K562 (cell line): ENCODE measurements at regions not wholly inside any gene's neighbourhood (a gene's known extent, or its start where the extent isn't known, plus 50 kb on each side); places are given as distances from the start of the nearest gene placed in this dataset.

ENCODE experiments used
- C11orf30 ChIP-seq: fragments of 450-650 bp; IDR thresholded peaks from 2 replicates; pipeline ENCODE4 v1.6.1; 2016; ENCODE audit warnings: low read depth, mild to moderate bottlenecking
- DPF2 ChIP-seq: fragments of 450-650 bp; IDR thresholded peaks from 2 replicates; pipeline ENCODE4 v1.6.1; 2016
- ESRRB ChIP-seq: fragments of 250-450 bp; sonication (Bioruptor Pico); IDR thresholded peaks from 2 replicates; pipeline ENCODE4 v1.5.0; 2020; ENCODE audit warnings: mild to moderate bottlenecking, moderate library complexity, borderline replicate concordance
- HDAC1 ChIP-seq, 2 experiments: fragments of 450-650 bp; IDR thresholded peaks; 2 replicates each; pipeline ENCODE4 v1.6.1; 2016 to 2017; ENCODE audit warnings: inconsistent platforms in 1 of 2, mild to moderate bottlenecking in 1 of 2, moderate library complexity in 1 of 2
- LARP7 ChIP-seq: fragments of 450-650 bp; IDR thresholded peaks from 2 replicates; pipeline ENCODE4 v1.6.1; 2016
- MAFF ChIP-seq: IDR thresholded peaks from 2 replicates; pipeline ENCODE4 v1.6.1; 2012; ENCODE audit warnings: low read length, improper control_type of control experiment
- MTA2 ChIP-seq: fragments of 450-650 bp; IDR thresholded peaks from 2 replicates; pipeline ENCODE4 v1.6.1; 2016; ENCODE audit warnings: low read depth
- NR2F6 ChIP-seq: fragments of 450-650 bp; formaldehyde crosslinking; IDR thresholded peaks from 2 replicates; pipeline ENCODE4 v1.4.0; 2020; ENCODE audit warnings: mild to moderate bottlenecking
- SIX5 ChIP-seq, 2 experiments: IDR thresholded peaks; 2 replicates each; pipeline ENCODE4 v1.6.1; 2011; ENCODE audit warnings: low read length in 2 of 2, borderline replicate concordance in 1 of 2, low read depth in 1 of 2, mild to moderate bottlenecking in 1 of 2, moderate library complexity in 1 of 2; ENCODE audit not compliant: insufficient read depth in 1 of 2
- SRSF1 ChIP-seq: fragments of 200-400 bp; formaldehyde crosslinking; IDR thresholded peaks from 2 replicates; pipeline ENCODE4 v1.6.1; 2017; ENCODE audit warnings: mild to moderate bottlenecking, low read depth, low read length, moderate library complexity
- TGIF2 ChIP-seq: sonication (generic); formaldehyde crosslinking; IDR thresholded peaks from 2 replicates; pipeline ENCODE4 v1.8.1; 2022; ENCODE audit warnings: mild to moderate bottlenecking, missing genetic modification reagents, moderate library complexity
- ZNF318 ChIP-seq, 2 experiments: fragments of 450-650 bp; IDR thresholded peaks; 2 replicates each; pipeline ENCODE4 v1.6.1; 2016; ENCODE audit warnings: mild to moderate bottlenecking in 2 of 2, borderline replicate concordance in 1 of 2, low read depth in 1 of 2, moderate library complexity in 1 of 2
- ZNF695 ChIP-seq: fragments of 450-650 bp; formaldehyde crosslinking; IDR thresholded peaks from 2 replicates; pipeline ENCODE4 v1.4.0; 2020; ENCODE audit warnings: mild to moderate bottlenecking, moderate library complexity
- ZSCAN32 ChIP-seq: fragments of 450-650 bp; formaldehyde crosslinking; IDR thresholded peaks from 2 replicates; pipeline ENCODE4 v1.4.0; 2020; ENCODE audit warnings: mild to moderate bottlenecking, moderate library complexity
- TF ChIP-seq, protein P1 (sequence below): fragments of 450-650 bp; IDR thresholded peaks from 2 replicates; pipeline ENCODE4 v1.7.1; 2018; ENCODE audit warnings: mild to moderate bottlenecking, low read depth; ENCODE audit not compliant: partially characterized antibody
- TF ChIP-seq, protein P2 (sequence below): fragments of 250-450 bp; sonication (Bioruptor Pico); IDR thresholded peaks from 2 replicates; pipeline ENCODE4 v1.8.0; 2022; ENCODE audit warnings: moderate library complexity, mild to moderate bottlenecking, inconsistent platforms
- TF ChIP-seq, protein P3 (sequence below): fragments of 250-450 bp; sonication (Bioruptor Pico); IDR thresholded peaks from 2 replicates; pipeline ENCODE4 v1.9.0; 2021; ENCODE audit warnings: mild to moderate bottlenecking

DNA sequence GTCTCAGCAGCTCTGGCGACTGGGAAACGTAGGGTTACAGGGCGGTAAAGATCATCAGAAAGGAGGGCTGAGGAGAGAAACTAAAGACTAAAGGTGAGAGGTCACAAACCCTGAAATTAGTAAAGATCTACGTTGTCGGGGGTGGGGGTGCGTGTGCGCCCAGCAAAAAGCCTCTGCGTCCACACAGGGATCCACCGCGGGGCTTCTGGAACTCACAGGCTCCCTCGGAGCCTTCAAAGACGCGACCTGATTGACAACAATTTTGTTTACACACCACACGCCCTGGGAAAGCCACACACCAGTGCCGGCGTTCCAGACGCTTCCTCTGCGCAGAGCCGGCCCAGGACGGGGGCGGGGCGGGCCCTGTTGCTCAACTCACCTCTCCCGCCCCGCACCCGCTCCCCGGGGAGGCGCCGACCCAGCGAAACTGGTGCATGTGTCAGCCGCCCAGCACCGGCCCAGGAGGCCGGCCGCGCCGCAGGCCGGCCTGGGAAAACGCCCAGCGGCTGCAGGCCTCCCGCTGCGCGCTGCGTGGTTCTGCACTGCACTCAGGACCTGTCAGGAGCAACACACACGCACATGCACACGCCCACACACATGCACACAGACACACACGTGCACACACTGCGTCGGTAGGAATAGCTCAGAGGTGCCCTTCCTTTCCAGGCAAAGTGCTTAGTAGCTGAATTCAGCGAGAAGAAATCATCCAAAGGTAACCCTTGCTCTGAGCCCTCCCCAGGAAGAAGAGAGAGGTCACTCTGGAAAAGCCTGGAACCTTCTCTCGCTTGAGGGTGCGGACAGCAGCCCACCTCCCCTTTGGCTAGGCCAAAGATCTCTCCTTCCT lies 57.2 kb upstream of the ARID1B start (continued):
- TF ChIP-seq, protein P1, sequence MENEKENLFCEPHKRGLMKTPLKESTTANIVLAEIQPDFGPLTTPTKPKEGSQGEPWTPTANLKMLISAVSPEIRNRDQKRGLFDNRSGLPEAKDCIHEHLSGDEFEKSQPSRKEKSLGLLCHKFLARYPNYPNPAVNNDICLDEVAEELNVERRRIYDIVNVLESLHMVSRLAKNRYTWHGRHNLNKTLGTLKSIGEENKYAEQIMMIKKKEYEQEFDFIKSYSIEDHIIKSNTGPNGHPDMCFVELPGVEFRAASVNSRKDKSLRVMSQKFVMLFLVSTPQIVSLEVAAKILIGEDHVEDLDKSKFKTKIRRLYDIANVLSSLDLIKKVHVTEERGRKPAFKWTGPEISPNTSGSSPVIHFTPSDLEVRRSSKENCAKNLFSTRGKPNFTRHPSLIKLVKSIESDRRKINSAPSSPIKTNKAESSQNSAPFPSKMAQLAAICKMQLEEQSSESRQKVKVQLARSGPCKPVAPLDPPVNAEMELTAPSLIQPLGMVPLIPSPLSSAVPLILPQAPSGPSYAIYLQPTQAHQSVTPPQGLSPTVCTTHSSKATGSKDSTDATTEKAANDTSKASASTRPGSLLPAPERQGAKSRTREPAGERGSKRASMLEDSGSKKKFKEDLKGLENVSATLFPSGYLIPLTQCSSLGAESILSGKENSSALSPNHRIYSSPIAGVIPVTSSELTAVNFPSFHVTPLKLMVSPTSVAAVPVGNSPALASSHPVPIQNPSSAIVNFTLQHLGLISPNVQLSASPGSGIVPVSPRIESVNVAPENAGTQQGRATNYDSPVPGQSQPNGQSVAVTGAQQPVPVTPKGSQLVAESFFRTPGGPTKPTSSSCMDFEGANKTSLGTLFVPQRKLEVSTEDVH, result peak; percentile 25
- TF ChIP-seq MAFF (no peak), C11orf30 (peak; percentile 30; the same call in 1 of the 2 replicates), ZNF318 (IDR thresholded peaks at IDR 0.05; ENCODE audit: borderline replicate concordance in 1 of 2, low read depth in 1 of 2) (no peak), MTA2 (no peak), ZSCAN32 (CRISPR knock-in tag) (no peak), SIX5 (IDR thresholded peaks at IDR 0.05; ENCODE audit: borderline replicate concordance in 1 of 2, insufficient read depth in 1 of 2, low read depth in 1 of 2, low read length in 2 of 2) (no peak), ESRRB (CRISPR knock-in tag) (no peak), ZNF695 (CRISPR knock-in tag) (0 out of 2 replicates have a peak, but pooled peaks have one; percentile 15), LARP7 (no peak), SRSF1 (no peak), TGIF2 (no peak), NR2F6 (CRISPR knock-in tag) (no peak), HDAC1 (IDR thresholded peaks at IDR 0.05) (peak in 1 of 2 experiments; percentile 90; a peak in 2 of 4 replicates), DPF2 (peak; percentile 63; the same call in 1 of the 2 replicates)
- TF ChIP-seq, protein P2, sequence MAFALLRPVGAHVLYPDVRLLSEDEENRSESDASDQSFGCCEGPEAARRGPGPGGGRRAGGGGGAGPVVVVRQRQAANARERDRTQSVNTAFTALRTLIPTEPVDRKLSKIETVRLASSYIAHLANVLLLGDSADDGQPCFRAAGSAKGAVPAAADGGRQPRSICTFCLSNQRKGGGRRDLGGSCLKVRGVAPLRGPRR, result no peak
- TF ChIP-seq, protein P3, sequence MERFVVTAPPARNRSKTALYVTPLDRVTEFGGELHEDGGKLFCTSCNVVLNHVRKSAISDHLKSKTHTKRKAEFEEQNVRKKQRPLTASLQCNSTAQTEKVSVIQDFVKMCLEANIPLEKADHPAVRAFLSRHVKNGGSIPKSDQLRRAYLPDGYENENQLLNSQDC (CRISPR knock-in tag), result no peak
